ENCODE measurements at regions not wholly inside any gene's neighbourhood (a gene's known extent, or its start where the extent isn't known, plus 50 kb on each side); places are given as distances from the start of the nearest gene placed in this dataset.

GRCh38 chr6:23222724-23223123, 653.4 kb downstream of the HDGFL1 start:
- in situ Hi-C loops (cut with MboI; ENCODE audit: low pct_unique_long_range_greater_than_20kb, low sequenced_read_pairs), result no loop called here

GRCh38 chr6:23224540-23224939, 655.2 kb downstream of the HDGFL1 start:
- DNase-seq, result no peak
- in situ Hi-C loops (cut with MboI; ENCODE audit: low pct_unique_long_range_greater_than_20kb, low sequenced_read_pairs), result no loop called here

More at GRCh38 chr6:23222724-23223123, 653.4 kb downstream of the HDGFL1 start:
- DNase-seq, result no peak

- in situ Hi-C loops (cut with MboI; ENCODE audit: low pct_unique_long_range_greater_than_20kb, low sequenced_read_pairs), result no loop called here
- no peak for DNase-seq
Observed at GRCh38 chr6:23228439-23229024, 659.2 kb downstream of the HDGFL1 start.

GRCh38 chr6:23243854-23244253, 674.5 kb downstream of the HDGFL1 start:
- DNase-seq, result no peak
- in situ Hi-C loops (cut with MboI; ENCODE audit: low pct_unique_long_range_greater_than_20kb, low sequenced_read_pairs), result no loop called here

GRCh38 chr6:23244300-23244699, 674.9 kb downstream of the HDGFL1 start:
- DNase-seq, result no peak
- in situ Hi-C loops (cut with MboI; ENCODE audit: low pct_unique_long_range_greater_than_20kb, low sequenced_read_pairs), result no loop called here

GRCh38 chr6:23245572-23245971, 676.2 kb downstream of the HDGFL1 start:
- no peak for DNase-seq
- in situ Hi-C loops (cut with MboI; ENCODE audit: low pct_unique_long_range_greater_than_20kb, low sequenced_read_pairs), result no loop called here

- no peak for DNase-seq
- in situ Hi-C loops (cut with MboI; ENCODE audit: low pct_unique_long_range_greater_than_20kb, low sequenced_read_pairs), result no loop called here
Observed at GRCh38 chr6:23246896-23247295, 677.5 kb downstream of the HDGFL1 start.

GRCh38 chr6:23250556-23250955, 681.2 kb downstream of the HDGFL1 start:
- in situ Hi-C loops (cut with MboI; ENCODE audit: low pct_unique_long_range_greater_than_20kb, low sequenced_read_pairs), result no loop called here
- no peak for DNase-seq

GRCh38 chr6:23262864-23263263, 693.5 kb downstream of the HDGFL1 start:
- DNase-seq, result no peak
- in situ Hi-C loops (cut with MboI; ENCODE audit: low pct_unique_long_range_greater_than_20kb, low sequenced_read_pairs), result no loop called here

- in situ Hi-C loops (cut with MboI; ENCODE audit: low pct_unique_long_range_greater_than_20kb, low sequenced_read_pairs), result no loop called here
- no peak for DNase-seq
Observed at GRCh38 chr6:23265270-23265669, 695.9 kb downstream of the HDGFL1 start.

- DNase-seq, result no peak
- in situ Hi-C loops (cut with MboI; ENCODE audit: low pct_unique_long_range_greater_than_20kb, low sequenced_read_pairs), result no loop called here
Observed at GRCh38 chr6:23266536-23266935, 697.2 kb downstream of the HDGFL1 start.

- in situ Hi-C loops (cut with MboI; ENCODE audit: low pct_unique_long_range_greater_than_20kb, low sequenced_read_pairs), result no loop called here
- DNase-seq, result no peak
Observed at GRCh38 chr6:23267651-23268050, 698.3 kb downstream of the HDGFL1 start.

GRCh38 chr6:23268348-23268747, 699.0 kb downstream of the HDGFL1 start:
- DNase-seq, result no peak
- in situ Hi-C loops (cut with MboI; ENCODE audit: low pct_unique_long_range_greater_than_20kb, low sequenced_read_pairs), result no loop called here

- in situ Hi-C loops (cut with MboI; ENCODE audit: low pct_unique_long_range_greater_than_20kb, low sequenced_read_pairs), result no loop called here
- no peak for DNase-seq
Observed at GRCh38 chr6:23269436-23269835, 700.1 kb downstream of the HDGFL1 start.

GRCh38 chr6:23272536-23272935, 703.2 kb downstream of the HDGFL1 start:
- DNase-seq, result no peak
- in situ Hi-C loops (cut with MboI; ENCODE audit: low pct_unique_long_range_greater_than_20kb, low sequenced_read_pairs), result no loop called here

GRCh38 chr6:23277521-23278179, 708.3 kb downstream of the HDGFL1 start:
- in situ Hi-C loops (cut with MboI; ENCODE audit: low pct_unique_long_range_greater_than_20kb, low sequenced_read_pairs), result no loop called here

GRCh38 chr6:23278180-23278532, 708.8 kb downstream of the HDGFL1 start:
- in situ Hi-C loops (cut with MboI; ENCODE audit: low pct_unique_long_range_greater_than_20kb, low sequenced_read_pairs), result no loop called here
- DNase-seq, result no peak

More at GRCh38 chr6:23277521-23278179, 708.3 kb downstream of the HDGFL1 start:
- no peak for DNase-seq

GRCh38 chr6:23280437-23280836, 711.1 kb downstream of the HDGFL1 start:
- DNase-seq, result no peak

GRCh38 chr6:23282252-23283021, 713.1 kb downstream of the HDGFL1 start:
- DNase-seq, result no peak
- in situ Hi-C loops (cut with MboI; ENCODE audit: low pct_unique_long_range_greater_than_20kb, low sequenced_read_pairs), result no loop called here

More at GRCh38 chr6:23280437-23280836, 711.1 kb downstream of the HDGFL1 start:
- in situ Hi-C loops (cut with MboI; ENCODE audit: low pct_unique_long_range_greater_than_20kb, low sequenced_read_pairs), result no loop called here

- DNase-seq, result no peak
- in situ Hi-C loops (cut with MboI; ENCODE audit: low pct_unique_long_range_greater_than_20kb, low sequenced_read_pairs), result no loop called here
Observed at GRCh38 chr6:23293653-23294052, 724.3 kb downstream of the HDGFL1 start.
